Endometrial microvascular endothelial cells (primary cell): ENCODE measurements at regions not wholly inside any gene's neighbourhood (a gene's known extent, or its start where the extent isn't known, plus 50 kb on each side); places are given as distances from the start of the nearest gene placed in this dataset.

ENCODE experiments used
- in situ Hi-C: cut with HindIII; loops from 2 replicates; pipeline ENCODE4 v1.10.0; 2017; ENCODE audit warnings: low sequenced_read_pairs, low pct_unique_long_range_greater_than_20kb; ENCODE audit errors: inconsistent ontology term

GRCh38 chr10:33106767-33107166 is 148.7 kb upstream of the ITGB1 start:
- in situ Hi-C loops, result no loop called here

- in situ Hi-C loops, result no loop called here
Measured at GRCh38 chr10:33103863-33104379, 145.9 kb upstream of the ITGB1 start.

- in situ Hi-C loops, result no loop called here
Measured at GRCh38 chr10:33102071-33102470, 144.0 kb upstream of the ITGB1 start.

GRCh38 chr10:33101392-33101787 is 143.4 kb upstream of the ITGB1 start:
- in situ Hi-C loops, result no loop called here

GRCh38 chr10:33100781-33101391 is 142.9 kb upstream of the ITGB1 start:
- in situ Hi-C loops, result no loop called here

GRCh38 chr10:33099748-33100147 is 141.7 kb upstream of the ITGB1 start:
- in situ Hi-C loops, result no loop called here

DNA sequence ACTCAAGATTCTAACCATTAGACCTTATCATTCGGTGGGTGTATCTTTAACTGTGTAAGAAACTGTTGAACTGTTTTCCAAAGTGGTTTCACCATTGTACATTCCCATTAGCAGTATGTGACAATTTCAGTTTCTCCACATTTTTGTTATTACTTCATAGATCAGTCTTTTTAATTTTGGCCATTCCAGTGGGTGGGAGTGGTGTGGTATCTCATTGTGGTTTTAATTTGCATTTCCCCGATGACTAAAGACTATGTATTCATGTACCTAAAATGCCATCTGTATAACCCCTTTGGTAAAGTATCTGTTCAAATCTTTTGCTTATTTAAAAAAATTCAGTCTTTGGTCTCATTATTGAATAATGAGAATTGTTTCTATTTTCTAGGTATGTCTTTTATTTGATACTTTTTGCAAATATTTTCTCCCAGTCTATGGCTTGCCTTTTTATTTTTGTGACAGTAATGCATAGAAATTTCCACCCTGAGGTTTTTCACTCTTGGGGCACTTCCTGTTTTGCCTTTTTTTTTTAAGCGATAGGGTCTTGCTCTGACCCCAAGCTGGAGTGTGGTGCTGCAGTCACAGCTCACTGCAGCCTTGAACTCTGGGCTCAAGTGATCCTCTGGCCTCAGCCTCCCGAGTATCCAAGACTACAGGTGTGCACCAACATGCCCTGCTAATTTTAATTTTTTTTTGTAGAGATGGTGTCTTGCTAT is 141.1 kb upstream of the ITGB1 start:
- in situ Hi-C loops, result no loop called here

DNA sequence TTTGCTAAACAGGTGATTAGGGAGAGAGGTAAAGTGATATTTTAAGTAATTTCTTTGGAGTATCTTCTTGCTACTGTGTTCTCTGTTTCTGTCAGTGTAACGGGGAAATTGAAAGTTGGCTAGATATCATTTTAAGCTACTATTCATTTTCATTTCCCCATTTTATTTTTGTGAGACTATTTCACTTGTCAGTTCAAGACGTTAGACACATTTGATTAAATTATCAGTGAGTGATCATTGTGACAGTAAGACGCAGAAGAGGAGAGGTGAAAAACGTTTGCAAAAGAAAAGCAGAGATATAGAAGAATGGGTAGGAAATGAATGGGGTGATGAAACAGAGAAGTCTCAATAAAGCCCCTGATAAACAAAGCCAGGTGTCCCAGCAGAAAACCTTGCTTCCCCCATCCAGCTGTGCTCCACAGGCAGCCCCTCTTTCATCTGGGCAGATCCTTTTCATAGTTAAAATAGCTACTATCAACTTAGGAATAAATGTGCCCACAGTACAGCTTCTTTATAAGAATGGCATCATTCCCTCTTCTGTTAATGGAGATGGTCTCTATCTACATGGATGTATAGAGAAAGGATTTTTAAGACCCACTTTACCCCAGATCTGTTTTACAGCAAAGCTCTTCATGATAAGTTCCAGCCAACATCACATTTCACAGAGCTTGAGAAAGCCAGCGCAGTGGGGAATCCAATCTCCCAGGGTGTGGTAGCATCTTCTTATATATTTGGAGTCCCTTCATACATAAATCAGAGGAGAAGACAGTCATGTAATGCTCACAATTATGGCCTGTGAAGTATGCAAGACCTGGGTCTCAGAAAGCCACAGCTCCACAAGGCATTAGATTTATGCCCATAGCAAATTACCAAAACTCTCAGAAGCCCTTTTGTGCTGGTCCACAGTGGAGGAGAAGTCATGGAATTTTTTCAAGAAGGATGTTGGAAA is 138.1 kb upstream of the ITGB1 start:
- in situ Hi-C loops, result no loop called here

DNA sequence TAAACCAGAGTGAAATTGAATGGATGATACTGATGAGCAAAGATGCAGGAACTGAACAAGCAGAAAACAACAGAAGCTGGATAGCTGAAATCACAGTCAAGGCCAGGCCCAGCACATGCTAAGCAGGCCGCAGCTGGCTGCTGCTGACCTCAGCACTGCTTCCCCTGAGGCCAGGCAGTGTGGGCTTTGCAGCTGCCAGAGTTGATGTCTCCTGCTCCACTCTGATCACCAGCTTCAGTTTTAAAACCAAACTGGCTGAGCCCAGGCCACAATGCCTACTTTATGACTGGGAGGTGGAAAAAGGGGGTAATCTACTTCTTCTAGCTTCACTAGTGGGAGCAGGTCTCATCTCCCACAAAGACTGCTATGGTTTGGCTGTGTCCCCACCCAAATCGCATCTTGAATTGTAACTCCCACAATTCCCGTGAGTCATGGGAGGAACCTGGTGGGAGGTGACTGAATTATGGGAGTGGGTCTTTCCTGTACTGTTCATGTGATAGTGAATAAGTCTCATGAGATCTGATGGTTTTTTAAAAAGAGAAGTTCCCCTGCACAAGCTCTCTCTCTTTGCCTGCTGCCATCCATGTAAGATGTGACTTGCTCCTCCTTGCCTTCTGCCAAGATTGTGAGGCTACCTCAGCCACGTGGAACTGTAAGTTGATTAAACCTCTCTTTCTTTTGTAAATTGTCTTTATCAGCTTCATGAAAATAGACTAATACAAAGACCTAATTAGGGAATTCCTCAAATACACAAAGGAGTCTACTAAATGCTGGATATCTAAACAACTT is 136.4 kb upstream of the ITGB1 start:
- in situ Hi-C loops, result no loop called here

- in situ Hi-C loops, result no loop called here
Measured at GRCh38 chr10:33093362-33093761, 135.3 kb upstream of the ITGB1 start.

GRCh38 chr10:33092596-33092995 is 134.6 kb upstream of the ITGB1 start:
- in situ Hi-C loops, result no loop called here

- in situ Hi-C loops, result no loop called here
Measured at GRCh38 chr10:33091201-33091600, 133.2 kb upstream of the ITGB1 start.

- in situ Hi-C loops, result no loop called here
Measured at GRCh38 chr10:33088990-33089389, 131.0 kb upstream of the ITGB1 start.

DNA sequence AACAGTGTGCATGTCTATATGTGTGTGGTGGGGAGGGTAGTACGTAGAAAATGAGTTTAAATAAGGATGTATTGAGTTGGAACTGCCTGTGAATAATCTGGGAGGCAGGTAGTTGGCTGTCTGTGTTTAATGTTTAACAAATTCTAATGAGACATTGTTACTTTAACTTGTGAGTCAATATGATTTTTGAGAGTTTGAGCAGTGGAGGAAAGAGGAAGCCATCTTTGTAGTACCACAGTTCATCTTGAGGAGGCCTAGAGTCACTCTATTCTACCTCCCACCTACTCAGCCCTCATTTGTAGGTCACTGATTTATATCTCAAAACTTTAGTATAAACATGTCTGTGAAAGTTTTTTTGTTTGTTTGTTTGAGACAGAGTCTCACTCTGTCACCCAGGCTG is 129.9 kb upstream of the ITGB1 start:
- in situ Hi-C loops, result no loop called here

- in situ Hi-C loops, result no loop called here
Measured at GRCh38 chr10:33087152-33087551, 129.1 kb upstream of the ITGB1 start.

DNA sequence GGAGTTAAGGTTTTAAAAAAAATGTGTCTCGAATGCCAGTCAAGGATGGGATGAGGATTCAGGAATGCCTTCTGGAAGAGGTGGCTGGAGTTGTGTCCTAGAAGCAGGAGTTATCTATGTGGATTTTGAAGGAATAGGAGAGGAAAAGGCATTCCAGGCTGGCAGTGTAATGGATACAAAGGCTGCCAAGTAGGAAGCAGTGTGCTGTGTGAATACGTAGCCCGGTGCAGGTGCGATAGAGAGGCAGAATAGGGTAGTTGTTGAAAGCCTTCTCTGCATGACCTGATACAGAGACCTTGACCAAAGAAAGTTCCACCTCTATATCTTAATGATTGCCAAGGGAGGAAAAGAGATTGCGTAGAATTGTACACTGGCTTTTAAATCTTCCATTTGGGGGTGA is 128.1 kb upstream of the ITGB1 start:
- in situ Hi-C loops, result no loop called here

- in situ Hi-C loops, result no loop called here
Measured at GRCh38 chr10:33085313-33085833, 127.3 kb upstream of the ITGB1 start.

DNA sequence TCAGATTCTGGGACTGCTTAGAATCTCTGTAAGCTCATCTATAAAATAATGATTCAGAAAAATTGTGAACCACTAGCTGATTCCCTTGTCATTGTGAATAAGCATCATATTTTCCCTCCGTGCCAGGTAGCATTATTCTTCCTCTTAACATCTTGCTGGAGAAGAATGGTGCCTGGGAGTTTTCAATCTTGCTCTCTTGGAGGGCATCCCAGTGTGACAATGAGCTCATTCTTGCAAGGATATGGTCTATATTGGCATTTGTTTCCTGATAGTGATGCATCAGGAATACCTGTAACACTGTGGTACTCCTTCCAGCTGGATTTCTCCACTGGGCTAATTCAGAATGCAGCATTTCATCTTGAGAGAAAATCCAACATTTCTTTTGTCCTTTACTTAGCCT is 126.4 kb upstream of the ITGB1 start:
- in situ Hi-C loops, result no loop called here
